Prostate gland (tissue), 2 donors: ENCODE measurements at regions not wholly inside any gene's neighbourhood (a gene's known extent, or its start where the extent isn't known, plus 50 kb on each side); places are given as distances from the start of the nearest gene placed in this dataset.

ENCODE experiments used
- DNase-seq: peaks from one replicate; pipeline ENCODE4 v3.0.0-alpha.2; 2019; ENCODE audit warnings: low spot score
- H3K27ac ChIP-seq, 2 donors: fragments of 200-600 bp; sonication (generic); 2 replicates each; pipeline ENCODE4 v1.5.1; 2017 to 2019
- H3K27me3 ChIP-seq: fragments of 200-600 bp; sonication (generic); replicated peaks from 2 replicates; pipeline ENCODE4 v1.5.1; 2019; ENCODE audit not compliant: insufficient read depth
- H3K36me3 ChIP-seq, 2 donors: fragments of 200-600 bp; sonication (generic); 1 replicate in 1 of 2; 2 replicates in 1 of 2; pipeline versions ENCODE4 v1.5.1 to v1.8.1; 2017 to 2019
- H3K4me1 ChIP-seq: fragments of 200-600 bp; sonication (generic); replicated peaks from 2 replicates; pipeline ENCODE4 v1.5.1; 2019
- H3K4me3 ChIP-seq, 2 donors: fragments of 200-600 bp; sonication (generic); 2 replicates each; pipeline ENCODE4 v1.5.1; 2017 to 2019
- H3K9me3 ChIP-seq: fragments of 200-600 bp; sonication (generic); 2 replicates; pipeline ENCODE4 v1.5.1; 2017
- POLR2A ChIP-seq: fragments of 450-650 bp; IDR thresholded peaks from one replicate; pipeline ENCODE4 v1.6.1; 2016; ENCODE audit warnings: antibody characterized with exemption, mild to moderate bottlenecking
- POLR2AphosphoS5 ChIP-seq: sonication (generic); formaldehyde crosslinking; IDR thresholded peaks from one replicate; pipeline ENCODE4 v1.6.1; 2017; ENCODE audit warnings: antibody characterized with exemption
- WGBS: methylation state at CpG from one replicate; pipeline ENCODE4 v1.1.5; 2018; 5-methylcytosine and 5-hydroxymethylcytosine counted together
- intact Hi-C: fragments of 100-400 bp; cut with DNase I; formaldehyde crosslinking; loops from one replicate; pipeline ENCODE4 v1.14.2; 2022
- TF ChIP-seq, protein P1 (sequence below), 4 experiments: fragments of 200-600 bp in 2 of 4; fragments of 450-650 bp in 2 of 4; sonication (generic) in 2 of 4; IDR thresholded peaks; 1 replicate in 3 of 4; 2 replicates in 1 of 4; pipeline ENCODE4 v1.5.1; 2016 to 2019; ENCODE audit warnings: antibody characterized with exemption in 4 of 4, mild to moderate bottlenecking in 2 of 4, moderate library complexity in 2 of 4

DNA sequence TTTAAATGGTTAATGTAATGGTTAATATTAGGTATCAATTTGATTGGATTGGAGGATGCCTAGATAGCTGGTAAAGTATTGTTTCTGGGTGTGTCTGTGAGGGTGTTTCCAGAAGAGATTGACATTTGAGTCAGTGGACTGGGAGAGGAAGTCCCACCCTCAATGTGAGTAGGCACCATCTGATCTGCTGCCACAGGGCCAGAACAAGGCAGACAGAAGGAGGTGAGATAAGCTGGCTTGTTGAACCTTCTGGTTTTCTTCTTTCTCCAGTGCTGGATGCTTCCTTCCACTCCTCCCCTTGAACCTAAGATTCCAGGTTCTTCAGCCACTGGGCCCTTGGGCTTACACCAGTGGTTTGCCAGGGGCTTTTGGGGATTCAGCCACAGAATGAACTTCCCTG lies 756.5 kb upstream of the LRFN5 start:
- no peak for DNase-seq

GRCh38 chr14:40847480-40847879 lies 759.2 kb upstream of the LRFN5 start:
- intact Hi-C loops: no loop called here
- Histone ChIP-seq H3K27ac (no peak overlapping the region), H3K36me3 (no peaks in the 10 kb centered on the region), H3K4me1 (no peaks in the 10 kb centered on the region), H3K4me3 (no peak overlapping the region), H3K9me3 (no peaks in the 10 kb centered on the region), H3K27me3 (no peaks in the 10 kb centered on the region)
- no peak for TF ChIP-seq POLR2AphosphoS5
- DNase-seq: no peak

More for the DNA sequence above, 756.5 kb upstream of the LRFN5 start:
- intact Hi-C loops: no loop called here
- Histone ChIP-seq H3K27ac (no peak overlapping the region), H3K4me3 (no peak overlapping the region), H3K9me3 (no peaks in the 10 kb centered on the region), H3K36me3 (no peaks in the 10 kb centered on the region), H3K4me1 (no peaks in the 10 kb centered on the region), H3K27me3 (no peaks in the 10 kb centered on the region)
- TF ChIP-seq POLR2AphosphoS5: no peak
- TF ChIP-seq, protein P1, sequence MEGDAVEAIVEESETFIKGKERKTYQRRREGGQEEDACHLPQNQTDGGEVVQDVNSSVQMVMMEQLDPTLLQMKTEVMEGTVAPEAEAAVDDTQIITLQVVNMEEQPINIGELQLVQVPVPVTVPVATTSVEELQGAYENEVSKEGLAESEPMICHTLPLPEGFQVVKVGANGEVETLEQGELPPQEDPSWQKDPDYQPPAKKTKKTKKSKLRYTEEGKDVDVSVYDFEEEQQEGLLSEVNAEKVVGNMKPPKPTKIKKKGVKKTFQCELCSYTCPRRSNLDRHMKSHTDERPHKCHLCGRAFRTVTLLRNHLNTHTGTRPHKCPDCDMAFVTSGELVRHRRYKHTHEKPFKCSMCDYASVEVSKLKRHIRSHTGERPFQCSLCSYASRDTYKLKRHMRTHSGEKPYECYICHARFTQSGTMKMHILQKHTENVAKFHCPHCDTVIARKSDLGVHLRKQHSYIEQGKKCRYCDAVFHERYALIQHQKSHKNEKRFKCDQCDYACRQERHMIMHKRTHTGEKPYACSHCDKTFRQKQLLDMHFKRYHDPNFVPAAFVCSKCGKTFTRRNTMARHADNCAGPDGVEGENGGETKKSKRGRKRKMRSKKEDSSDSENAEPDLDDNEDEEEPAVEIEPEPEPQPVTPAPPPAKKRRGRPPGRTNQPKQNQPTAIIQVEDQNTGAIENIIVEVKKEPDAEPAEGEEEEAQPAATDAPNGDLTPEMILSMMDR (IDR thresholded peaks at IDR 0.05): no peak
- TF ChIP-seq POLR2A: no peak

DNA sequence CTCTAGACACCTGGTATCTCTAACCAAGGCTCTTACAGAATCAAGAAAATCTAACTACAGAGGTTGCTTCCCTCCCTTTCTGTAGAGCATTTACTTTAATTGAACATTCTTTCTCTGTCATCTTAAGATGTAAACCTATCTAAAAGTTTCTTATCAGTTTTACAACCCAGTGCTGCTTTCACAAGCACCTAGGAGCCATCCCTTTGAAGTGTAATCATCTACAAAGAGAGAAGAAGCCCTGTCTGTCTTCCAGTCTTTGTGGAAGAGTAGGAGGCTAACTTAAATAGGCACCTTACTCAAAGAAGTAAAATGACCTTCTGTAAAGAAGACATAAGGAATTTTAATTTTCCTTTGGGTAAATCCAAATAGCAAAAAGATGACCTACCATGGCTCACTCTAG lies 763.9 kb upstream of the LRFN5 start:
- no peaks in the 10 kb centered on the region for H3K27me3 ChIP-seq
- H3K9me3 ChIP-seq: no peaks in the 10 kb centered on the region
- TF ChIP-seq, protein P1 (IDR thresholded peaks at IDR 0.05): no peak
- no peak for TF ChIP-seq POLR2AphosphoS5
- TF ChIP-seq POLR2A: no peak
- no peak overlapping the region for H3K27ac ChIP-seq
- intact Hi-C loops: no loop called here
- no peaks in the 10 kb centered on the region for H3K36me3 ChIP-seq
- H3K4me3 ChIP-seq: no peak overlapping the region
- H3K4me1 ChIP-seq: no peaks in the 10 kb centered on the region
- DNase-seq: no peak

DNA sequence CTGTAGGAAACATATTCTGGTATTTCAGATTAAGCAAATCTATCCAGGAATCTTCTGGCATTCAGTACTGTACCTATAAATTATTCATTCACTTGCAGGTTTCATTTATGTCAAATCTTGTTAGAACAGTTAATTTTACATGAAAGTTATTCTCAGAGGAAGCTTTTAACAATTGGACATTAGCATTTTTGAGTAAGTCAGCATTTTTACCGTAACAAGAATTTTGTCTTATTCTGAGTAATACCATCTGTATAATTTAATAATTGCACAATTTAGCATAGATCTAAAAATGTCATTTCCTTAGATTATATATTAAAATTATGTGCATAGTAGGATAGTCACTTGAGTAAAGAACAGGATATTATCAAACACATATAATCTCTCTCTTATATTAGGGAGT lies 764.8 kb upstream of the LRFN5 start:
- 63% methylated on average over 1 of the region's 1 CpG for WGBS
- intact Hi-C loops: no loop called here
- H3K4me3 ChIP-seq: no peak overlapping the region
- H3K9me3 ChIP-seq: no peaks in the 10 kb centered on the region
- no peaks in the 10 kb centered on the region for H3K27me3 ChIP-seq
- H3K36me3 ChIP-seq: no peaks in the 10 kb centered on the region
- no peak overlapping the region for H3K27ac ChIP-seq
- no peak for DNase-seq
- TF ChIP-seq, protein P1 (IDR thresholded peaks at IDR 0.05): no peak
- TF ChIP-seq POLR2A (no peak), POLR2AphosphoS5 (no peak)
- no peaks in the 10 kb centered on the region for H3K4me1 ChIP-seq

- 77% methylated on average over 2 of the region's 2 CpGs for WGBS
- no peak overlapping the region for H3K27ac ChIP-seq
- H3K4me1 ChIP-seq: no peaks in the 10 kb centered on the region
- no peak for DNase-seq
- no peak overlapping the region for H3K4me3 ChIP-seq
- no peaks in the 10 kb centered on the region for H3K9me3 ChIP-seq
- H3K27me3 ChIP-seq: no peaks in the 10 kb centered on the region
- intact Hi-C loops: no loop called here
- no peaks in the 10 kb centered on the region for H3K36me3 ChIP-seq
- TF ChIP-seq POLR2AphosphoS5 (no peak), POLR2A (no peak)
- TF ChIP-seq, protein P1 (IDR thresholded peaks at IDR 0.05): no peak
Measured at GRCh38 chr14:40838601-40839000, 768.1 kb upstream of the LRFN5 start.

- H3K9me3 ChIP-seq: no peaks in the 10 kb centered on the region
Measured at GRCh38 chr14:40806471-40806870, 800.2 kb upstream of the LRFN5 start.

More at GRCh38 chr14:40806471-40806870, 800.2 kb upstream of the LRFN5 start:
- DNase-seq: no peak
- Histone ChIP-seq H3K27ac (no peak overlapping the region), H3K4me3 (no peak overlapping the region), H3K4me1 (no peaks in the 10 kb centered on the region), H3K36me3 (no peaks in the 10 kb centered on the region), H3K27me3 (no peaks in the 10 kb centered on the region)
- TF ChIP-seq POLR2AphosphoS5 (no peak), POLR2A (no peak)
- TF ChIP-seq, protein P1 (IDR thresholded peaks at IDR 0.05): no peak
- intact Hi-C loops: no loop called here
